K562 (cell line): ENCODE measurements at regions not wholly inside any gene's neighbourhood (a gene's known extent, or its start where the extent isn't known, plus 50 kb on each side); places are given as distances from the start of the nearest gene placed in this dataset.

Source experiments
- ATAC-seq: fragments of 200-7000 bp; cut with Tn5 transposase; 3 replicates; pipeline ENCODE4 v1.9.1; 2020; ENCODE audit warnings: moderate library complexity
- BruUV-seq: library from RNA; stranded (reverse); fragments of 400-500 nt; replicated peaks from 2 replicates; lab custom pipeline; 2021; lab: Mats Ljungman, UMichigan
- CTCF ChIA-PET: fragments of 300-600 bp; formaldehyde crosslinking; extraction: SDS; loops from one replicate; lab custom pipeline; 2021; ENCODE audit warnings: low intra/inter-chr PET ratio; lab: Yijun Ruan, JAX
- POLR2A ChIA-PET: fragments of 300-600, 350-650 bp; sonication (Branson Sonifier 250); formaldehyde crosslinking; extraction: SDS; loops from one replicate; lab custom pipeline; 2021; ENCODE audit warnings: antibody characterized with exemption, inconsistent platforms; lab: Yijun Ruan, JAX
- DNase-seq, 4 experiments: peaks; one replicate each; pipeline versions ENCODE4 v3.0.0 to v3.0.0-alpha.2; 2011 to 2018; ENCODE audit warnings: low spot score in 3 of 4, mixed read lengths in 3 of 4; ENCODE audit errors: extremely low read depth in 1 of 4
- FAIRE-seq: peaks from 2 replicates; lab custom pipeline; 2011; peaks lifted over from hg19 to GRCh38; lab: Jason Lieb, UNC
- H2AFZ ChIP-seq: 2 replicates; pipeline ENCODE4 v1.6.0; 2011; ENCODE audit warnings: low read depth, low read length, control low read depth, inconsistent platforms
- H3K27ac ChIP-seq: fragments of 200-600 bp; 3 replicates; pipeline ENCODE4 v1.8.0; 2011; ENCODE audit warnings: low read depth, mild to moderate bottlenecking, control low read depth, inconsistent platforms, low read length, moderate library complexity, mixed read lengths; ENCODE audit errors: extremely low read depth
- H3K27me3 ChIP-seq, 2 experiments: fragments of 300-600 bp in 1 of 2; 2 replicates in 1 of 2; 3 replicates in 1 of 2; pipeline versions ENCODE4 v1.6.0 to v1.8.0; 2011; ENCODE audit warnings: inconsistent platforms in 2 of 2, low read length in 2 of 2, mild to moderate bottlenecking in 1 of 2, mixed read lengths in 1 of 2, moderate library complexity in 1 of 2; ENCODE audit not compliant: control insufficient read depth in 2 of 2, insufficient read depth in 2 of 2
- H3K36me3 ChIP-seq: fragments of 300-600 bp; 3 replicates; pipeline ENCODE4 v1.8.0; 2011; ENCODE audit warnings: mild to moderate bottlenecking, low read length, inconsistent platforms; ENCODE audit not compliant: control insufficient read depth, insufficient read depth
- H3K4me1 ChIP-seq, 2 experiments: fragments of 200-600 bp in 1 of 2; replicated peaks in 1 of 2; 2 replicates in 1 of 2; 3 replicates in 1 of 2; pipeline versions ENCODE4 v1.5.1 to v1.8.0; 2011; ENCODE audit warnings: inconsistent platforms in 2 of 2, low read length in 2 of 2, mild to moderate bottlenecking in 1 of 2, mixed read lengths in 1 of 2, moderate library complexity in 1 of 2; ENCODE audit not compliant: control insufficient read depth in 2 of 2, insufficient read depth in 2 of 2
- H3K4me2 ChIP-seq: 2 replicates; pipeline ENCODE4 v1.6.1; 2011; ENCODE audit warnings: low read length, control low read depth, inconsistent platforms, mixed read lengths; ENCODE audit not compliant: insufficient read depth
- H3K4me3 ChIP-seq: fragments of 200-600 bp; sonication (generic), shearing (Covaris generic); 2 replicates; pipeline ENCODE4 v1.5.1; 2016; ENCODE audit warnings: control low read depth, inconsistent platforms
- H3K79me2 ChIP-seq: fragments of 200-600 bp; 3 replicates; pipeline ENCODE4 v1.8.0; 2011; ENCODE audit warnings: low read length, inconsistent platforms; ENCODE audit not compliant: control insufficient read depth, insufficient read depth
- H3K9ac ChIP-seq, 2 experiments: 2 replicates each; pipeline versions ENCODE4 v1.6.0 to v1.6.1; 2011; ENCODE audit warnings: low read depth in 2 of 2, low read length in 2 of 2, control low read depth in 1 of 2, inconsistent platforms in 1 of 2, mild to moderate bottlenecking in 1 of 2, mixed read lengths in 1 of 2; ENCODE audit not compliant: insufficient read depth in 1 of 2
- H3K9me1 ChIP-seq: one replicate; pipeline ENCODE4 v1.6.0; 2011; ENCODE audit warnings: inconsistent platforms, mild to moderate bottlenecking, low read length, moderate library complexity; ENCODE audit not compliant: control insufficient read depth, insufficient read depth
- H3K9me3 ChIP-seq: replicated peaks from 2 replicates; pipeline ENCODE4 v1.5.1; 2011; ENCODE audit warnings: low read depth, low read length, inconsistent platforms; ENCODE audit not compliant: control insufficient read depth, insufficient read depth
- H4K20me1 ChIP-seq: replicated peaks from 2 replicates; pipeline ENCODE4 v1.6.1; 2011; ENCODE audit warnings: low read length, inconsistent platforms, mixed read lengths; ENCODE audit not compliant: control insufficient read depth, insufficient read depth
- CTCF ChIP-seq, 3 experiments: IDR thresholded peaks in 2 of 3; conservative IDR thresholded peaks in 1 of 3; 2 replicates each; pipeline ENCODE4 v1.5.1; 2011 to 2012; ENCODE audit warnings: low read length in 3 of 3, mild to moderate bottlenecking in 3 of 3, control low read depth in 2 of 3, improper control_type of control experiment in 1 of 3, inconsistent platforms in 1 of 3, low read depth in 1 of 3, mixed read lengths in 1 of 3, moderate library complexity in 1 of 3; ENCODE audit not compliant: insufficient read depth in 2 of 3
- CXXC5 ChIP-seq: fragments of 250-450 bp; sonication (Bioruptor Pico); IDR thresholded peaks from 2 replicates; pipeline ENCODE4 v1.8.0; 2022; ENCODE audit warnings: inconsistent platforms, mild to moderate bottlenecking, moderate library complexity
- FOXM1 ChIP-seq, 2 experiments: fragments of 450-650 bp in 1 of 2; sonication (generic) in 1 of 2; formaldehyde crosslinking in 1 of 2; IDR thresholded peaks; 2 replicates each; pipeline versions ENCODE4 v1.6.1 to v1.9.0; 2017 to 2022; ENCODE audit warnings: low read depth in 2 of 2, mild to moderate bottlenecking in 2 of 2, missing genetic modification reagents in 1 of 2, moderate library complexity in 1 of 2
- GTF2A2 ChIP-seq: IDR thresholded peaks from 2 replicates; pipeline ENCODE4 v1.6.1; 2016; ENCODE audit warnings: mild to moderate bottlenecking, missing genetic modification characterization, missing compliant biosample characterization
- HEY1 ChIP-seq: fragments of 250-450 bp; sonication (Bioruptor Pico); IDR thresholded peaks from 2 replicates; pipeline ENCODE4 v1.5.0; 2020; ENCODE audit warnings: mild to moderate bottlenecking, moderate library complexity, borderline replicate concordance
- KDM2B ChIP-seq: fragments of 250-450 bp; sonication (Bioruptor Pico); IDR thresholded peaks from 2 replicates; pipeline ENCODE4 v1.8.0; 2021; ENCODE audit warnings: mild to moderate bottlenecking, moderate library complexity
- NFYB ChIP-seq: IDR thresholded peaks from 2 replicates; pipeline ENCODE4 v1.6.1; 2011; ENCODE audit warnings: mild to moderate bottlenecking, moderate library complexity; ENCODE audit not compliant: insufficient read length; ENCODE audit errors: extremely low read depth
- NR2C1 ChIP-seq, 2 experiments: fragments of 450-650 bp; IDR thresholded peaks; 2 replicates each; pipeline ENCODE4 v1.6.1; 2017; ENCODE audit warnings: mild to moderate bottlenecking in 2 of 2, antibody characterized with exemption in 1 of 2, inconsistent platforms in 1 of 2, missing compliant biosample characterization in 1 of 2, missing genetic modification characterization in 1 of 2
- SP1 ChIP-seq: sonication (generic); formaldehyde crosslinking; IDR thresholded peaks from 2 replicates; pipeline ENCODE4 v1.8.1; 2022; ENCODE audit warnings: mild to moderate bottlenecking, missing genetic modification reagents
- TARDBP ChIP-seq: fragments of 450-650 bp; IDR thresholded peaks from 2 replicates; pipeline ENCODE4 v1.6.1; 2016
- ZBTB9 ChIP-seq: fragments of 450-650 bp; formaldehyde crosslinking; IDR thresholded peaks from 2 replicates; pipeline ENCODE4 v1.4.0; 2020; ENCODE audit warnings: mild to moderate bottlenecking, moderate library complexity
- ZFP36 ChIP-seq: fragments of 150-350 bp; IDR thresholded peaks from 2 replicates; pipeline ENCODE4 v1.6.1; 2018; ENCODE audit warnings: low read length, low read depth; ENCODE audit not compliant: partially characterized antibody
- ZNF76 ChIP-seq: fragments of 250-450 bp; sonication (Bioruptor Pico); IDR thresholded peaks from 2 replicates; pipeline ENCODE4 v1.4.0; 2020; ENCODE audit warnings: mild to moderate bottlenecking, moderate library complexity, borderline replicate concordance
- WGBS: fragments of 100-300 bp; shearing (Covaris generic); methylation state at CpG from one replicate; pipeline ENCODE4 v1.1.6; 2016; ENCODE audit warnings: low coverage, mixed read lengths; ENCODE audit not compliant: insufficient coverage; ENCODE audit errors: missing lambda C conversion rate; 5-methylcytosine and 5-hydroxymethylcytosine counted together
- in situ Hi-C: fragments of 300-500 bp; cut with MboI; formaldehyde crosslinking; loops from 4 replicates; pipeline ENCODE4 v1.15.0; 2018; ENCODE audit warnings: inconsistent platforms, mixed read lengths
- intact Hi-C: fragments of 100-400 bp; cut with micrococcal nuclease; formaldehyde crosslinking; loops from 2 replicates; pipeline ENCODE4 v1.14.2; 2022

- Histone ChIP-seq H3K36me3 (no peaks in the 10 kb centered on the region), H3K9me3 (no peaks in the 10 kb centered on the region), H4K20me1 (no peaks in the 10 kb centered on the region; the same call in 1 of the 2 replicates), H3K9ac (no peak overlapping the region), H3K27ac (no peak overlapping the region), H3K4me1 (peaks cover 0 to 5% of the 10 kb centered on the region in 2 experiments; a peak in 2 of 5 replicates), H2AFZ (no peak overlapping the region), H3K27me3 (peaks cover 6 to 18% of the 10 kb centered on the region in 2 experiments), H3K4me2 (no peak overlapping the region), H3K9me1 (no peaks in the 10 kb centered on the region), H3K4me3 (no peak overlapping the region), H3K79me2 (no peaks in the 10 kb centered on the region)
- ATAC-seq (no peak), DNase-seq (no peak), FAIRE-seq (no peak)
- BruUV-seq: no TSS peak
- 45% methylated on average over 5 of the region's 5 CpGs for WGBS
- POLR2A ChIA-PET: no interaction called here
- CTCF ChIA-PET: no interaction called here
- intact Hi-C loops (no loop called here), in situ Hi-C loops (no loop called here)
- TF ChIP-seq SP1 (CRISPR knock-in tag) (no peak), TARDBP (no peak), GTF2A2 (tag) (no peak), NFYB (no peak), CXXC5 (CRISPR knock-in tag) (no peak), HEY1 (CRISPR knock-in tag) (no peak), KDM2B (CRISPR knock-in tag) (no peak), ZBTB9 (CRISPR knock-in tag) (no peak), CTCF (IDR thresholded peaks at IDR 0.05 in 2 of 3, conservative IDR thresholded peaks at IDR 0.05 in 1 of 3; ENCODE audit: insufficient read depth in 2 of 3, low read depth in 1 of 3, low read length in 3 of 3) (no peak), ZFP36 (no peak), ZNF76 (CRISPR knock-in tag) (no peak), NR2C1 (IDR thresholded peaks at IDR 0.05) (no peak), NR2C1 (tag; IDR thresholded peaks at IDR 0.05) (no peak), FOXM1 (IDR thresholded peaks at IDR 0.05; ENCODE audit: low read depth) (no peak), FOXM1 (CRISPR knock-in tag; IDR thresholded peaks at IDR 0.05; ENCODE audit: low read depth) (no peak)
These were observed 227.8 kb upstream of the PITRM1 start for GRCh38 chr10:3400348-3400747.
